Caco-2 (cell line): ENCODE measurements at regions not wholly inside any gene's neighbourhood (a gene's known extent, or its start where the extent isn't known, plus 50 kb on each side); places are given as distances from the start of the nearest gene placed in this dataset.

Experiments
- BruUV-seq: library from RNA; stranded (reverse); fragments of 400-500 nt; replicated peaks from 2 replicates; lab custom pipeline; 2021; lab: Mats Ljungman, UMichigan
- CTCF ChIA-PET: fragments of 300-600 bp; sonication (Branson Sonifier 250); formaldehyde crosslinking; loops from one replicate; lab custom pipeline; 2022; ENCODE audit warnings: antibody characterized with exemption; lab: Charles Lee
- POLR2A ChIA-PET: fragments of 300-600 bp; sonication (Branson Sonifier 250); formaldehyde crosslinking; loops from one replicate; lab custom pipeline; 2022; ENCODE audit warnings: antibody characterized with exemption; lab: Charles Lee
- DNase-seq, 2 experiments: peaks; one replicate each; pipeline versions ENCODE4 v3.0.0 to v3.0.0-alpha.2; 2020 to 2022
- H3K27me3 ChIP-seq: replicated peaks from 2 replicates; pipeline ENCODE4 v1.6.0; 2011; ENCODE audit warnings: low read length; ENCODE audit not compliant: control insufficient read depth, insufficient read depth
- H3K36me3 ChIP-seq: 2 replicates; pipeline ENCODE4 v1.5.1; 2011; ENCODE audit warnings: low read length; ENCODE audit not compliant: control insufficient read depth, insufficient read depth
- H3K4me1 ChIP-seq: fragments of 250-450 bp; sonication (Bioruptor Pico); 2 replicates; pipeline ENCODE4 v1.5.1; 2020; ENCODE audit warnings: mild to moderate bottlenecking
- H3K4me3 ChIP-seq: 2 replicates; pipeline ENCODE4 v1.5.1; 2011; ENCODE audit warnings: low read depth, mild to moderate bottlenecking, control low read depth, low read length
- H3K9me3 ChIP-seq: fragments of 250-450 bp; sonication (Bioruptor Pico); 2 replicates; pipeline ENCODE4 v1.5.1; 2020; ENCODE audit warnings: mild to moderate bottlenecking, moderate library complexity
- H3K27ac Mint-ChIP-seq: one replicate; pipeline ENCODE4 v1.8.0; 2022; ENCODE audit warnings: mixed read lengths; ENCODE audit not compliant: unreplicated experiment
- H3K27me3 Mint-ChIP-seq: one replicate; pipeline ENCODE4 v1.8.0; 2022; ENCODE audit warnings: mixed read lengths; ENCODE audit not compliant: insufficient read depth, unreplicated experiment
- H3K36me3 Mint-ChIP-seq: one replicate; pipeline ENCODE4 v1.8.0; 2022; ENCODE audit warnings: mild to moderate bottlenecking, mixed read lengths; ENCODE audit not compliant: insufficient read depth, unreplicated experiment
- H3K4me1 Mint-ChIP-seq: one replicate; pipeline ENCODE4 v1.8.0; 2022; ENCODE audit warnings: low read depth, mixed read lengths; ENCODE audit not compliant: unreplicated experiment
- H3K4me3 Mint-ChIP-seq: one replicate; pipeline ENCODE4 v1.8.0; 2022; ENCODE audit warnings: mild to moderate bottlenecking, moderate library complexity, mixed read lengths; ENCODE audit not compliant: unreplicated experiment
- H3K9me3 Mint-ChIP-seq: one replicate; pipeline ENCODE4 v1.8.0; 2022; ENCODE audit warnings: mixed read lengths; ENCODE audit not compliant: unreplicated experiment
- intact Hi-C: fragments of 100-400 bp; cut with micrococcal nuclease; formaldehyde crosslinking; loops from one replicate; pipeline ENCODE4 v1.10.0; 2022; ENCODE audit not compliant: unreplicated experiment
- TF ChIP-seq, protein P1 (sequence below), 2 experiments: fragments of 200-600 bp in 1 of 2; IDR thresholded peaks; 1 replicate in 1 of 2; 2 replicates in 1 of 2; pipeline versions ENCODE4 v1.5.1 to v1.8.0; 2011 to 2022; ENCODE audit warnings: antibody characterized with exemption in 1 of 2, control low read depth in 1 of 2, inconsistent platforms in 1 of 2, low read depth in 1 of 2, low read length in 1 of 2, mild to moderate bottlenecking in 1 of 2, moderate library complexity in 1 of 2; ENCODE audit not compliant: insufficient read depth in 1 of 2, severe bottlenecking in 1 of 2, unreplicated experiment in 1 of 2

GRCh38 chr15:25497934-25498333 lies 59.1 kb upstream of the UBE3A start:
- no peak for DNase-seq
- no TSS peak for BruUV-seq
- TF ChIP-seq, protein P1, sequence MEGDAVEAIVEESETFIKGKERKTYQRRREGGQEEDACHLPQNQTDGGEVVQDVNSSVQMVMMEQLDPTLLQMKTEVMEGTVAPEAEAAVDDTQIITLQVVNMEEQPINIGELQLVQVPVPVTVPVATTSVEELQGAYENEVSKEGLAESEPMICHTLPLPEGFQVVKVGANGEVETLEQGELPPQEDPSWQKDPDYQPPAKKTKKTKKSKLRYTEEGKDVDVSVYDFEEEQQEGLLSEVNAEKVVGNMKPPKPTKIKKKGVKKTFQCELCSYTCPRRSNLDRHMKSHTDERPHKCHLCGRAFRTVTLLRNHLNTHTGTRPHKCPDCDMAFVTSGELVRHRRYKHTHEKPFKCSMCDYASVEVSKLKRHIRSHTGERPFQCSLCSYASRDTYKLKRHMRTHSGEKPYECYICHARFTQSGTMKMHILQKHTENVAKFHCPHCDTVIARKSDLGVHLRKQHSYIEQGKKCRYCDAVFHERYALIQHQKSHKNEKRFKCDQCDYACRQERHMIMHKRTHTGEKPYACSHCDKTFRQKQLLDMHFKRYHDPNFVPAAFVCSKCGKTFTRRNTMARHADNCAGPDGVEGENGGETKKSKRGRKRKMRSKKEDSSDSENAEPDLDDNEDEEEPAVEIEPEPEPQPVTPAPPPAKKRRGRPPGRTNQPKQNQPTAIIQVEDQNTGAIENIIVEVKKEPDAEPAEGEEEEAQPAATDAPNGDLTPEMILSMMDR (IDR thresholded peaks at IDR 0.05; ENCODE audit: insufficient read depth in 1 of 2, low read depth in 1 of 2, low read length in 1 of 2, severe bottlenecking in 1 of 2, unreplicated experiment in 1 of 2), result no peak
- Histone ChIP-seq H3K4me1 (no peaks in the 10 kb centered on the region), H3K36me3 (no peaks in the 10 kb centered on the region), H3K27me3 (no peaks in the 10 kb centered on the region), H3K4me3 (no peak overlapping the region), H3K9me3 (no peaks in the 10 kb centered on the region)
- no peak overlapping the region for H3K27ac Mint-ChIP-seq
- CTCF ChIA-PET, result interaction anchor here (0.5 to 0.6 kb wide), 2 partner anchors 11 to 50 kb away, joined by 3 to 9 read pairs; no protein-coding TSS in a partner anchor
- intact Hi-C loops, result no loop called here
- POLR2A ChIA-PET, result no interaction called here
- H3K27me3 Mint-ChIP-seq, result peaks cover 8% of the 10 kb centered on the region
- no peak overlapping the region for H3K4me3 Mint-ChIP-seq
- H3K4me1 Mint-ChIP-seq, result no peaks in the 10 kb centered on the region
- H3K9me3 Mint-ChIP-seq, result no peaks in the 10 kb centered on the region
- H3K36me3 Mint-ChIP-seq, result no peaks in the 10 kb centered on the region

DNA sequence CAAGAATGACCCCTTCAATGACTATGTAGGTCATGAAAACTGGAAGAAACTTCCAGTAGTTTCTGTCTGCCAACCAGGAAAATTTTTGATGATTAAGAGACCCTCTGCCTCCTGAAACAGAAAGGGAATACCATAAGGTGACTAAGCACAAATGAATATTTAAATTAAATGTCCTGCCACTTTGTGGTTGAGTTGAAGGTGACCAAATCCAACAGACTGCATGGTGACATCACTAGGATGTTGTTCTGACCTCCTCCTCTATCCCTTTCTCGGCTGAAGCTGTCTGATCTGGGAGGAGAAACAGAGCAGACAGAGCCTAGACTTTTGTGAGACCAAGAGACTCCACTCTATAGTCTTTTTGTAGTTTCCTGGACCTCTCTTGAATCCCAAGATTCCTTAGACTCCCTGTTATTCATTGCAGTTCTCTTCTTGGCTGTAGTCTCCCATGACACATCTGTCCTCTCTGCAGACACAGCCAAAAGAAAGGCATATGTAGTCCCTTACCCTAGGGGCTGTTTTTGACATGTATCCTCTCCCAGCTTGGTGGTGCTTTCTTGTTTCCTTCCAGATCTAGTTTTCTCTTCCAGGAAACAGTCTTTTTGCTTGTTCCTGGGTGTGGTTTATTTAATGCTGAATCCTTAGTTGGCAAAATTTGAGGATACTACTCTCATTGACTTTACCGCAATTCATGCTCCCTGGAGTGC lies 55.2 kb upstream of the UBE3A start:
- no peaks in the 10 kb centered on the region for H3K4me1 ChIP-seq
- no TSS peak for BruUV-seq
- no peaks in the 10 kb centered on the region for H3K27me3 ChIP-seq
- peaks cover 8% of the 10 kb centered on the region for H3K27me3 Mint-ChIP-seq
- H3K36me3 Mint-ChIP-seq, result no peaks in the 10 kb centered on the region
- H3K9me3 Mint-ChIP-seq, result no peaks in the 10 kb centered on the region
- no peaks in the 10 kb centered on the region for H3K4me1 Mint-ChIP-seq
- H3K4me3 Mint-ChIP-seq, result no peak overlapping the region
- intact Hi-C loops, result no loop called here
- no peaks in the 10 kb centered on the region; the same call in 1 of the 2 replicates for H3K9me3 ChIP-seq
- TF ChIP-seq, protein P1 (IDR thresholded peaks at IDR 0.05; ENCODE audit: insufficient read depth in 1 of 2, low read depth in 1 of 2, low read length in 1 of 2, severe bottlenecking in 1 of 2, unreplicated experiment in 1 of 2), result no peak
- ChIA-PET POLR2A (no interaction called here), CTCF (no interaction called here)
- H3K27ac Mint-ChIP-seq, result no peak overlapping the region
- no peak overlapping the region for H3K4me3 ChIP-seq
- no peak for DNase-seq
- H3K36me3 ChIP-seq, result no peaks in the 10 kb centered on the region

GRCh38 chr15:25492315-25492714 lies 53.5 kb upstream of the UBE3A start:
- ChIA-PET POLR2A (no interaction called here), CTCF (no interaction called here)
- BruUV-seq, result no TSS peak
- no peaks in the 10 kb centered on the region for H3K27me3 ChIP-seq
- no peak for DNase-seq
- intact Hi-C loops, result no loop called here
- no peaks in the 10 kb centered on the region for H3K4me1 ChIP-seq
- H3K4me3 ChIP-seq, result no peak overlapping the region
- Mint-ChIP-seq H3K4me3 (no peak overlapping the region), H3K36me3 (no peaks in the 10 kb centered on the region), H3K4me1 (no peaks in the 10 kb centered on the region), H3K9me3 (peaks cover 11% of the 10 kb centered on the region), H3K27ac (no peak overlapping the region), H3K27me3 (peaks cover 8% of the 10 kb centered on the region)
- H3K9me3 ChIP-seq, result no peaks in the 10 kb centered on the region; the same call in 1 of the 2 replicates
- H3K36me3 ChIP-seq, result no peaks in the 10 kb centered on the region
- TF ChIP-seq, protein P1 (IDR thresholded peaks at IDR 0.05; ENCODE audit: insufficient read depth in 1 of 2, low read depth in 1 of 2, low read length in 1 of 2, severe bottlenecking in 1 of 2, unreplicated experiment in 1 of 2), result no peak
